ENCODE measurements at regions not wholly inside any gene's neighbourhood (a gene's known extent, or its start where the extent isn't known, plus 50 kb on each side); places are given as distances from the start of the nearest gene placed in this dataset.

- Histone ChIP-seq H3K27me3 (ENCODE audit: control insufficient read depth, insufficient read depth, low read length) (peaks cover 2% of the 10 kb centered on the region), H3K4me3 (ENCODE audit: low read depth, low read length) (no peak overlapping the region), H3K36me3 (ENCODE audit: control insufficient read depth, insufficient read depth, low read length) (no peaks in the 10 kb centered on the region)
- no peak for DNase-seq (ENCODE audit: low read depth)
- no peak for TF ChIP-seq CTCF (IDR thresholded peaks at IDR 0.05; ENCODE audit: insufficient read depth, low read length, poor library complexity, severe bottlenecking)
Observed at GRCh38 chr2:223442847-223443246, 159.3 kb downstream of the SCG2 start.

- Histone ChIP-seq H3K4me3 (ENCODE audit: low read depth, low read length) (no peak overlapping the region), H3K27me3 (ENCODE audit: control insufficient read depth, insufficient read depth, low read length) (no peaks in the 10 kb centered on the region), H3K36me3 (ENCODE audit: control insufficient read depth, insufficient read depth, low read length) (no peaks in the 10 kb centered on the region)
- TF ChIP-seq CTCF (IDR thresholded peaks at IDR 0.05; ENCODE audit: insufficient read depth, low read length, poor library complexity, severe bottlenecking) = no peak
- DNase-seq (ENCODE audit: low read depth) = no peak
Observed at GRCh38 chr2:223450246-223450645, 151.9 kb downstream of the SCG2 start.

GRCh38 chr2:223457301-223457700 lies 144.9 kb downstream of the SCG2 start:
- Histone ChIP-seq H3K36me3 (ENCODE audit: control insufficient read depth, insufficient read depth, low read length) (no peaks in the 10 kb centered on the region), H3K27me3 (ENCODE audit: control insufficient read depth, insufficient read depth, low read length) (no peaks in the 10 kb centered on the region), H3K4me3 (ENCODE audit: low read depth, low read length) (no peak overlapping the region)
- no peak for TF ChIP-seq CTCF (IDR thresholded peaks at IDR 0.05; ENCODE audit: insufficient read depth, low read length, poor library complexity, severe bottlenecking)
- DNase-seq (ENCODE audit: low read depth) = no peak

GRCh38 chr2:223459328-223459939 lies 142.7 kb downstream of the SCG2 start:
- H3K27me3 ChIP-seq (ENCODE audit: control insufficient read depth, insufficient read depth, low read length) = no peaks in the 10 kb centered on the region
- no peaks in the 10 kb centered on the region for H3K36me3 ChIP-seq (ENCODE audit: control insufficient read depth, insufficient read depth, low read length)
- H3K4me3 ChIP-seq (ENCODE audit: low read depth, low read length) = no peak overlapping the region
- no peak for DNase-seq (ENCODE audit: low read depth)
- peak; percentile 30 for TF ChIP-seq CTCF (IDR thresholded peaks at IDR 0.05; ENCODE audit: insufficient read depth, low read length, poor library complexity, severe bottlenecking)

GRCh38 chr2:223460209-223460608 lies 142.0 kb downstream of the SCG2 start:
- H3K27me3 ChIP-seq (ENCODE audit: control insufficient read depth, insufficient read depth, low read length) = no peaks in the 10 kb centered on the region
- H3K4me3 ChIP-seq (ENCODE audit: low read depth, low read length) = no peak overlapping the region
- no peak for DNase-seq (ENCODE audit: low read depth)
- no peaks in the 10 kb centered on the region for H3K36me3 ChIP-seq (ENCODE audit: control insufficient read depth, insufficient read depth, low read length)
- TF ChIP-seq CTCF (IDR thresholded peaks at IDR 0.05; ENCODE audit: insufficient read depth, low read length, poor library complexity, severe bottlenecking) = no peak

- no peaks in the 10 kb centered on the region for H3K36me3 ChIP-seq (ENCODE audit: control insufficient read depth, insufficient read depth, low read length)
- H3K4me3 ChIP-seq (ENCODE audit: low read depth, low read length) = no peak overlapping the region
- no peak for TF ChIP-seq CTCF (IDR thresholded peaks at IDR 0.05; ENCODE audit: insufficient read depth, low read length, poor library complexity, severe bottlenecking)
- H3K27me3 ChIP-seq (ENCODE audit: control insufficient read depth, insufficient read depth, low read length) = no peaks in the 10 kb centered on the region
- DNase-seq (ENCODE audit: low read depth) = no peak
Observed at GRCh38 chr2:223460774-223461211, 141.4 kb downstream of the SCG2 start.
